HCT116 (cell line): ENCODE measurements at regions not wholly inside any gene's neighbourhood (a gene's known extent, or its start where the extent isn't known, plus 50 kb on each side); places are given as distances from the start of the nearest gene placed in this dataset.

Source experiments
- ATAC-seq: fragments of 200-7000 bp; cut with Tn5 transposase; 2 replicates; pipeline ENCODE4 v1.9.1; 2020; ENCODE audit warnings: mild to moderate bottlenecking, moderate library complexity
- BruUV-seq: library from RNA; stranded (reverse); fragments of 400-500 nt; replicated peaks from 2 replicates; lab custom pipeline; 2021; lab: Mats Ljungman, UMichigan
- CTCF ChIA-PET: fragments of 300-600 bp; sonication (Branson Sonifier 250); formaldehyde crosslinking; loops from one replicate; lab custom pipeline; 2021; ENCODE audit warnings: antibody characterized with exemption; lab: Charles Lee
- POLR2A ChIA-PET: fragments of 300-600, 350-600 bp; sonication (Branson Sonifier 250); formaldehyde crosslinking; loops from one replicate; lab custom pipeline; 2021; ENCODE audit warnings: antibody characterized with exemption; lab: Charles Lee
- RAD21 ChIA-PET, 2 experiments: fragments of 300-600 bp; sonication (Branson Sonifier 250); formaldehyde crosslinking; loops; one replicate each; lab custom pipeline; 2023; ENCODE audit warnings: low total read pairs in 2 of 2; ENCODE audit not compliant: uncharacterized antibody in 2 of 2, unreplicated experiment in 2 of 2, low non-redundant PET in 1 of 2; lab: Charles Lee
- DNase-seq: peaks from one replicate; pipeline ENCODE4 v3.0.0-alpha.2; 2010; ENCODE audit warnings: low read depth, low spot score
- H2AFZ ChIP-seq: fragments of 200-600 bp; shearing (Covaris generic), sonication (generic); 2 replicates; pipeline ENCODE4 v1.6.1; 2017; ENCODE audit warnings: low read depth, mixed run types, mixed read lengths, antibody characterized with exemption, low read length; ENCODE audit not compliant: poor library complexity, severe bottlenecking
- H3K27ac ChIP-seq: 2 replicates; pipeline ENCODE4 v1.5.1; 2012; ENCODE audit warnings: low read depth, low read length
- H3K27me3 ChIP-seq: fragments of 200-600 bp; sonication (generic); 2 replicates; pipeline ENCODE4 v1.6.1; 2016; ENCODE audit warnings: mixed run types, low read length, mixed read lengths; ENCODE audit not compliant: insufficient read depth
- H3K36me3 ChIP-seq, 2 experiments: fragments of 200-500 bp in 1 of 2; fragments of 200-600 bp in 1 of 2; sonication (Bioruptor generic) in 1 of 2; sonication (generic) in 1 of 2; 2 replicates each; pipeline versions ENCODE4 v1.5.1 to v1.6.1; 2014 to 2016; ENCODE audit warnings: low read length in 2 of 2, inconsistent platforms in 1 of 2, mixed read lengths in 1 of 2, mixed run types in 1 of 2; ENCODE audit not compliant: insufficient read depth in 2 of 2, control insufficient read depth in 1 of 2
- H3K4me1 ChIP-seq, 2 experiments: fragments of 200-600 bp in 1 of 2; sonication (generic) in 1 of 2; 2 replicates each; pipeline versions ENCODE4 v1.5.1 to v1.6.1; 2012 to 2017; ENCODE audit warnings: low read length in 2 of 2, inconsistent platforms in 1 of 2, mild to moderate bottlenecking in 1 of 2, mixed read lengths in 1 of 2, mixed run types in 1 of 2, moderate library complexity in 1 of 2; ENCODE audit not compliant: insufficient read depth in 2 of 2, control insufficient read depth in 1 of 2
- H3K4me2 ChIP-seq: fragments of 200-600 bp; sonication (generic); 2 replicates; pipeline ENCODE4 v1.6.1; 2017; ENCODE audit warnings: mixed run types, low read length, mixed read lengths
- H3K4me3 ChIP-seq, 2 experiments: fragments of 200-600 bp in 1 of 2; sonication (generic) in 1 of 2; replicated peaks in 1 of 2; 2 replicates each; pipeline ENCODE4 v1.5.1; 2011 to 2016; ENCODE audit warnings: low read length in 2 of 2, control low read depth in 1 of 2, low read depth in 1 of 2, mild to moderate bottlenecking in 1 of 2, mixed read lengths in 1 of 2, mixed run types in 1 of 2
- H3K79me2 ChIP-seq: fragments of 200-600 bp; sonication (generic); 2 replicates; pipeline ENCODE4 v1.6.1; 2017; ENCODE audit warnings: mild to moderate bottlenecking, mixed run types, low read length, moderate library complexity, mixed read lengths; ENCODE audit not compliant: insufficient read depth
- H3K9ac ChIP-seq: fragments of 200-600 bp; sonication (generic); 2 replicates; pipeline ENCODE4 v1.6.1; 2016; ENCODE audit warnings: low read length, mixed read lengths
- H3K9me2 ChIP-seq: fragments of 200-600 bp; sonication (generic), shearing (Covaris generic); 2 replicates; pipeline ENCODE4 v1.6.1; 2017; ENCODE audit warnings: mixed run types, mild to moderate bottlenecking, moderate library complexity; ENCODE audit not compliant: insufficient read depth
- H3K9me3 ChIP-seq, 2 experiments: fragments of 200-500 bp in 1 of 2; fragments of 200-600 bp in 1 of 2; sonication (Bioruptor generic) in 1 of 2; sonication (generic) in 1 of 2; 2 replicates each; pipeline ENCODE4 v1.6.1; 2014 to 2017; ENCODE audit warnings: low read length in 2 of 2, mixed read lengths in 2 of 2, inconsistent platforms in 1 of 2, low read depth in 1 of 2, mild to moderate bottlenecking in 1 of 2, mixed run types in 1 of 2, moderate library complexity in 1 of 2; ENCODE audit not compliant: control insufficient read depth in 1 of 2, insufficient read depth in 1 of 2
- H4K20me1 ChIP-seq: fragments of 200-600 bp; sonication (generic), shearing (Covaris generic); 2 replicates; pipeline ENCODE4 v1.6.1; 2017; ENCODE audit warnings: mixed run types, mild to moderate bottlenecking, moderate library complexity; ENCODE audit not compliant: insufficient read depth
- CBX3 ChIP-seq: IDR thresholded peaks from 2 replicates; pipeline ENCODE4 v1.6.1; 2012; ENCODE audit warnings: low read depth
- CEBPB ChIP-seq: IDR thresholded peaks from 2 replicates; pipeline ENCODE4 v1.6.1; 2012; ENCODE audit warnings: low read depth
- EGR1 ChIP-seq: IDR thresholded peaks from 2 replicates; pipeline ENCODE4 v1.6.1; 2012; ENCODE audit warnings: low read depth
- ELF1 ChIP-seq: IDR thresholded peaks from 2 replicates; pipeline ENCODE4 v1.6.1; 2012; ENCODE audit warnings: low read depth, borderline replicate concordance
- EZH2 ChIP-seq: fragments of 200-600 bp; sonication (generic); IDR thresholded peaks from 2 replicates; pipeline ENCODE4 v1.6.1; 2017; ENCODE audit warnings: antibody characterized with exemption, mixed run types
- FOSL1 ChIP-seq: IDR thresholded peaks from 2 replicates; pipeline ENCODE4 v1.6.1; 2012; ENCODE audit warnings: low read depth
- JUND ChIP-seq: IDR thresholded peaks from 2 replicates; pipeline ENCODE4 v1.6.1; 2012
- POLR2AphosphoS5 ChIP-seq: IDR thresholded peaks from 2 replicates; pipeline ENCODE4 v1.6.1; 2011; ENCODE audit warnings: mild to moderate bottlenecking, low read depth, low read length, moderate library complexity
- RAD21 ChIP-seq: IDR thresholded peaks from 2 replicates; pipeline ENCODE4 v1.6.1; 2012; ENCODE audit warnings: low read depth, mild to moderate bottlenecking
- SIN3A ChIP-seq: IDR thresholded peaks from 2 replicates; pipeline ENCODE4 v1.6.1; 2012; ENCODE audit warnings: low read depth
- TCF7L2 ChIP-seq: IDR thresholded peaks from 2 replicates; pipeline ENCODE4 v1.7.0; 2011; ENCODE audit warnings: borderline replicate concordance, inconsistent platforms; ENCODE audit not compliant: insufficient read depth, insufficient read length; ENCODE audit errors: extremely low read depth
- YY1 ChIP-seq: IDR thresholded peaks from 2 replicates; pipeline ENCODE4 v1.6.1; 2011; ENCODE audit warnings: low read length, low read depth, moderate library complexity, mild to moderate bottlenecking; ENCODE audit not compliant: insufficient replicate concordance; ENCODE audit errors: extremely low read depth
- ZNF274 ChIP-seq: fragments of 200-500 bp; sonication (Bioruptor generic); IDR thresholded peaks from 2 replicates; pipeline ENCODE4 v1.6.1; 2014; ENCODE audit warnings: mild to moderate bottlenecking, low read depth, low read length, inconsistent platforms
- intact Hi-C: fragments of 100-400 bp; cut with micrococcal nuclease; formaldehyde crosslinking; loops from 2 replicates; pipeline ENCODE4 v1.10.0; 2022
- TF ChIP-seq, protein P1 (sequence below): IDR thresholded peaks from 2 replicates; pipeline ENCODE4 v1.6.1; 2012
- TF ChIP-seq, protein P2 (sequence below): IDR thresholded peaks from 2 replicates; pipeline ENCODE4 v1.6.1; 2012; ENCODE audit warnings: low read depth
- TF ChIP-seq, protein P3 (sequence below): IDR thresholded peaks from 2 replicates; pipeline ENCODE4 v1.6.1; 2012
- TF ChIP-seq, protein P4 (sequence below): IDR thresholded peaks from 2 replicates; pipeline ENCODE4 v1.6.1; 2011; ENCODE audit warnings: mild to moderate bottlenecking, low read length, moderate library complexity; ENCODE audit not compliant: insufficient replicate concordance; ENCODE audit errors: extremely low read depth
- TF ChIP-seq, protein P5 (sequence below), 3 experiments: fragments of 200-600 bp in 1 of 3; sonication (generic) in 1 of 3; IDR thresholded peaks in 2 of 3; conservative IDR thresholded peaks in 1 of 3; 2 replicates each; pipeline ENCODE4 v1.5.1; 2012 to 2017; ENCODE audit warnings: low read depth in 2 of 3, low read length in 2 of 3, antibody characterized with exemption in 1 of 3, borderline replicate concordance in 1 of 3, control low read depth in 1 of 3, mild to moderate bottlenecking in 1 of 3, mixed read lengths in 1 of 3, mixed run types in 1 of 3, moderate library complexity in 1 of 3; ENCODE audit not compliant: insufficient read depth in 1 of 3

DNA sequence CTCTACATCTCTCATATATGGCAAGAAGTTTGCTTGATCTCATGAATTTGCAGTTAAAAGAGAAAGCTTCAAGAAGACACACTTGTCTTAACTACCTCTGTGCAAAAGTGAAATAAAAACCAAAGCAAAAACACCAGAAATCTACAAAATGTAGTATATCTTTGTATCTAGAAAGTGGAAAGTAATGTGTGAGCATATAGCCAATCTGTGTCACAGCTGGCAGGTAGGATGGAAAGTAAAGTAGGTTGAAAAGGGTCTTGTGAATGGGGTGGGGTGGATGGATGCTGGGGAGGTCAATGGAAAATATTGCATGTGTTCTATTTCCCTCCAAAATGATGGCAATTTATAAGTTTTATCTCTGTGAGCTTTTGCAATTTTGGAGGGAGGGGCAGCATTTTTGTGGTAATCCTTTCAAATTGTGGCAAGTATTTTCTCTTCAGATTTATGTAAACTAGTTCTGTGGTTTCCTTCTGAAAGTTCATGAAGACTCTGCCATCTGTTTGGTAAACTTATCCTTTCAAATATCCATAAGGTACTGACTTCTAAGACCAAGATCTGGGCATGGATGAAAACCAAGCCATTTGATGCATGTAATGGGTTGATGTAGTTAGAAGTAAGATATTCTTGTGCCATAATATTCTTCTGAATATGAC is 215.9 kb upstream of the GIMD1 start:
- RAD21 ChIA-PET: no interaction called here
- POLR2A ChIA-PET: no interaction called here
- Histone ChIP-seq H3K9me3 (no peaks in the 10 kb centered on the region), H3K27ac (no peak overlapping the region), H2AFZ (peak overlapping the region; percentile 77), H3K79me2 (no peaks in the 10 kb centered on the region), H3K9ac (no peak overlapping the region), H3K9me2 (no peaks in the 10 kb centered on the region), H3K36me3 (no peaks in the 10 kb centered on the region), H3K4me2 (peak overlapping the region; percentile 18; the same call in 1 of the 2 replicates), H3K4me3 (no peak overlapping the region), H3K27me3 (no peaks in the 10 kb centered on the region), H4K20me1 (no peaks in the 10 kb centered on the region), H3K4me1 (peaks cover 3 to 19% of the 10 kb centered on the region in 2 experiments; a peak in 3 of 4 replicates)
- ATAC-seq (no peak), DNase-seq (no peak)
- no TSS peak for BruUV-seq
- CTCF ChIA-PET: no interaction called here
- intact Hi-C loops: no loop called here
- TF ChIP-seq SIN3A (no peak), JUND (no peak), CBX3 (no peak), POLR2AphosphoS5 (no peak), ELF1 (no peak), YY1 (no peak), TCF7L2 (no peak), FOSL1 (no peak), EGR1 (no peak), RAD21 (no peak), CEBPB (no peak), ZNF274 (no peak), EZH2 (no peak)
- TF ChIP-seq, protein P1, sequence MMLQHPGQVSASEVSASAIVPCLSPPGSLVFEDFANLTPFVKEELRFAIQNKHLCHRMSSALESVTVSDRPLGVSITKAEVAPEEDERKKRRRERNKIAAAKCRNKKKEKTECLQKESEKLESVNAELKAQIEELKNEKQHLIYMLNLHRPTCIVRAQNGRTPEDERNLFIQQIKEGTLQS: no peak
- TF ChIP-seq, protein P2, sequence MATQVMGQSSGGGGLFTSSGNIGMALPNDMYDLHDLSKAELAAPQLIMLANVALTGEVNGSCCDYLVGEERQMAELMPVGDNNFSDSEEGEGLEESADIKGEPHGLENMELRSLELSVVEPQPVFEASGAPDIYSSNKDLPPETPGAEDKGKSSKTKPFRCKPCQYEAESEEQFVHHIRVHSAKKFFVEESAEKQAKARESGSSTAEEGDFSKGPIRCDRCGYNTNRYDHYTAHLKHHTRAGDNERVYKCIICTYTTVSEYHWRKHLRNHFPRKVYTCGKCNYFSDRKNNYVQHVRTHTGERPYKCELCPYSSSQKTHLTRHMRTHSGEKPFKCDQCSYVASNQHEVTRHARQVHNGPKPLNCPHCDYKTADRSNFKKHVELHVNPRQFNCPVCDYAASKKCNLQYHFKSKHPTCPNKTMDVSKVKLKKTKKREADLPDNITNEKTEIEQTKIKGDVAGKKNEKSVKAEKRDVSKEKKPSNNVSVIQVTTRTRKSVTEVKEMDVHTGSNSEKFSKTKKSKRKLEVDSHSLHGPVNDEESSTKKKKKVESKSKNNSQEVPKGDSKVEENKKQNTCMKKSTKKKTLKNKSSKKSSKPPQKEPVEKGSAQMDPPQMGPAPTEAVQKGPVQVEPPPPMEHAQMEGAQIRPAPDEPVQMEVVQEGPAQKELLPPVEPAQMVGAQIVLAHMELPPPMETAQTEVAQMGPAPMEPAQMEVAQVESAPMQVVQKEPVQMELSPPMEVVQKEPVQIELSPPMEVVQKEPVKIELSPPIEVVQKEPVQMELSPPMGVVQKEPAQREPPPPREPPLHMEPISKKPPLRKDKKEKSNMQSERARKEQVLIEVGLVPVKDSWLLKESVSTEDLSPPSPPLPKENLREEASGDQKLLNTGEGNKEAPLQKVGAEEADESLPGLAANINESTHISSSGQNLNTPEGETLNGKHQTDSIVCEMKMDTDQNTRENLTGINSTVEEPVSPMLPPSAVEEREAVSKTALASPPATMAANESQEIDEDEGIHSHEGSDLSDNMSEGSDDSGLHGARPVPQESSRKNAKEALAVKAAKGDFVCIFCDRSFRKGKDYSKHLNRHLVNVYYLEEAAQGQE: no peak
- TF ChIP-seq, protein P3, sequence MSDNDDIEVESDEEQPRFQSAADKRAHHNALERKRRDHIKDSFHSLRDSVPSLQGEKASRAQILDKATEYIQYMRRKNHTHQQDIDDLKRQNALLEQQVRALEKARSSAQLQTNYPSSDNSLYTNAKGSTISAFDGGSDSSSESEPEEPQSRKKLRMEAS: no peak
- TF ChIP-seq, protein P4, sequence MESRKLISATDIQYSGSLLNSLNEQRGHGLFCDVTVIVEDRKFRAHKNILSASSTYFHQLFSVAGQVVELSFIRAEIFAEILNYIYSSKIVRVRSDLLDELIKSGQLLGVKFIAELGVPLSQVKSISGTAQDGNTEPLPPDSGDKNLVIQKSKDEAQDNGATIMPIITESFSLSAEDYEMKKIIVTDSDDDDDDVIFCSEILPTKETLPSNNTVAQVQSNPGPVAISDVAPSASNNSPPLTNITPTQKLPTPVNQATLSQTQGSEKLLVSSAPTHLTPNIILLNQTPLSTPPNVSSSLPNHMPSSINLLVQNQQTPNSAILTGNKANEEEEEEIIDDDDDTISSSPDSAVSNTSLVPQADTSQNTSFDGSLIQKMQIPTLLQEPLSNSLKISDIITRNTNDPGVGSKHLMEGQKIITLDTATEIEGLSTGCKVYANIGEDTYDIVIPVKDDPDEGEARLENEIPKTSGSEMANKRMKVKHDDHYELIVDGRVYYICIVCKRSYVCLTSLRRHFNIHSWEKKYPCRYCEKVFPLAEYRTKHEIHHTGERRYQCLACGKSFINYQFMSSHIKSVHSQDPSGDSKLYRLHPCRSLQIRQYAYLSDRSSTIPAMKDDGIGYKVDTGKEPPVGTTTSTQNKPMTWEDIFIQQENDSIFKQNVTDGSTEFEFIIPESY: no peak
- TF ChIP-seq, protein P5, sequence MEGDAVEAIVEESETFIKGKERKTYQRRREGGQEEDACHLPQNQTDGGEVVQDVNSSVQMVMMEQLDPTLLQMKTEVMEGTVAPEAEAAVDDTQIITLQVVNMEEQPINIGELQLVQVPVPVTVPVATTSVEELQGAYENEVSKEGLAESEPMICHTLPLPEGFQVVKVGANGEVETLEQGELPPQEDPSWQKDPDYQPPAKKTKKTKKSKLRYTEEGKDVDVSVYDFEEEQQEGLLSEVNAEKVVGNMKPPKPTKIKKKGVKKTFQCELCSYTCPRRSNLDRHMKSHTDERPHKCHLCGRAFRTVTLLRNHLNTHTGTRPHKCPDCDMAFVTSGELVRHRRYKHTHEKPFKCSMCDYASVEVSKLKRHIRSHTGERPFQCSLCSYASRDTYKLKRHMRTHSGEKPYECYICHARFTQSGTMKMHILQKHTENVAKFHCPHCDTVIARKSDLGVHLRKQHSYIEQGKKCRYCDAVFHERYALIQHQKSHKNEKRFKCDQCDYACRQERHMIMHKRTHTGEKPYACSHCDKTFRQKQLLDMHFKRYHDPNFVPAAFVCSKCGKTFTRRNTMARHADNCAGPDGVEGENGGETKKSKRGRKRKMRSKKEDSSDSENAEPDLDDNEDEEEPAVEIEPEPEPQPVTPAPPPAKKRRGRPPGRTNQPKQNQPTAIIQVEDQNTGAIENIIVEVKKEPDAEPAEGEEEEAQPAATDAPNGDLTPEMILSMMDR (IDR thresholded peaks at IDR 0.05 in 2 of 3, conservative IDR thresholded peaks at IDR 0.05 in 1 of 3; ENCODE audit: borderline replicate concordance in 1 of 3, insufficient read depth in 1 of 3, low read depth in 2 of 3, low read length in 2 of 3): no peak
